Liver (tissue), 8 donors: ENCODE measurements at regions not wholly inside any gene's neighbourhood (a gene's known extent, or its start where the extent isn't known, plus 50 kb on each side); places are given as distances from the start of the nearest gene placed in this dataset.

Source experiments
- DNase-seq: peaks from one replicate; pipeline ENCODE4 v3.0.0-alpha.2; 2017; ENCODE audit warnings: low spot score
- H3K27ac ChIP-seq, 2 donors: one replicate each; pipeline ENCODE4 v1.7.0; 2013; ENCODE audit warnings: inconsistent platforms in 2 of 2, low read length in 2 of 2, control low read depth in 1 of 2, low read depth in 1 of 2, mild to moderate bottlenecking in 1 of 2
- H3K27me3 ChIP-seq, 4 donors: one replicate each; pipeline versions ENCODE4 v1.6.1 to v1.7.0; 2013; ENCODE audit warnings: low read length in 3 of 4, inconsistent platforms in 1 of 4, mild to moderate bottlenecking in 1 of 4, moderate library complexity in 1 of 4; ENCODE audit not compliant: control insufficient read depth in 4 of 4, insufficient read depth in 4 of 4
- H3K36me3 ChIP-seq, 4 donors: one replicate each; pipeline versions ENCODE4 v1.6.1 to v1.7.0; 2013; ENCODE audit warnings: low read length in 3 of 4, mild to moderate bottlenecking in 3 of 4, low read depth in 1 of 4, moderate library complexity in 1 of 4; ENCODE audit not compliant: control insufficient read depth in 4 of 4, insufficient read depth in 3 of 4
- H3K4me1 ChIP-seq, 4 donors: one replicate each; pipeline versions ENCODE4 v1.6.1 to v1.7.0; 2013; ENCODE audit warnings: low read length in 3 of 4, mild to moderate bottlenecking in 3 of 4, moderate library complexity in 1 of 4; ENCODE audit not compliant: control insufficient read depth in 4 of 4, insufficient read depth in 4 of 4
- H3K4me3 ChIP-seq, 3 donors: one replicate each; pipeline versions ENCODE4 v1.6.1 to v1.7.0; 2013; ENCODE audit warnings: low read length in 3 of 3, control low read depth in 1 of 3, low read depth in 1 of 3, mild to moderate bottlenecking in 1 of 3
- H3K9ac ChIP-seq, 2 donors: one replicate each; pipeline ENCODE4 v1.7.0; 2013; ENCODE audit warnings: low read length in 2 of 2, mild to moderate bottlenecking in 2 of 2, moderate library complexity in 2 of 2, control low read depth in 1 of 2, low read depth in 1 of 2
- H3K9me3 ChIP-seq, 4 donors: one replicate each; pipeline versions ENCODE4 v1.6.1 to v1.7.0; 2013; ENCODE audit warnings: low read length in 3 of 4; ENCODE audit not compliant: control insufficient read depth in 4 of 4
- EGR1 ChIP-seq, 2 donors: IDR thresholded peaks; 2 replicates each; pipeline ENCODE4 v1.6.1; 2016 to 2018; ENCODE audit warnings: antibody characterized with exemption in 2 of 2, low read depth in 2 of 2
- FOXA1 ChIP-seq: IDR thresholded peaks from 2 replicates; pipeline ENCODE4 v1.6.1; 2016; ENCODE audit warnings: antibody characterized with exemption
- FOXA2 ChIP-seq: IDR thresholded peaks from 2 replicates; pipeline ENCODE4 v1.6.1; 2016; ENCODE audit warnings: antibody characterized with exemption
- GABPA ChIP-seq, 2 donors: IDR thresholded peaks in 1 of 2; conservative IDR thresholded peaks in 1 of 2; 2 replicates each; pipeline ENCODE4 v1.6.1; 2016; ENCODE audit warnings: antibody characterized with exemption in 2 of 2, mild to moderate bottlenecking in 1 of 2, moderate library complexity in 1 of 2
- HNF4A ChIP-seq, 2 donors: conservative IDR thresholded peaks; 2 replicates each; pipeline ENCODE4 v1.6.1; 2016; ENCODE audit warnings: antibody characterized with exemption in 2 of 2, mild to moderate bottlenecking in 2 of 2
- HNF4G ChIP-seq: IDR thresholded peaks from 2 replicates; pipeline ENCODE4 v1.6.1; 2016; ENCODE audit warnings: antibody characterized with exemption
- JUND ChIP-seq, 2 donors: IDR thresholded peaks; 2 replicates each; pipeline ENCODE4 v1.6.1; 2016; ENCODE audit warnings: antibody characterized with exemption in 2 of 2
- NR2F2 ChIP-seq: IDR thresholded peaks from 2 replicates; pipeline ENCODE4 v1.6.1; 2016; ENCODE audit warnings: antibody characterized with exemption
- RAD21 ChIP-seq, 2 donors: IDR thresholded peaks; 2 replicates each; pipeline ENCODE4 v1.6.1; 2016; ENCODE audit warnings: antibody characterized with exemption in 2 of 2, mild to moderate bottlenecking in 2 of 2
- RXRA ChIP-seq, 2 donors: IDR thresholded peaks; 2 replicates each; pipeline ENCODE4 v1.6.1; 2017 to 2018; ENCODE audit warnings: antibody characterized with exemption in 2 of 2, mild to moderate bottlenecking in 1 of 2
- TAF1 ChIP-seq: conservative IDR thresholded peaks from 2 replicates; pipeline ENCODE4 v1.6.1; 2016; ENCODE audit warnings: antibody characterized with exemption, mild to moderate bottlenecking
- YY1 ChIP-seq: IDR thresholded peaks from 2 replicates; pipeline ENCODE4 v1.6.1; 2016; ENCODE audit warnings: antibody characterized with exemption, mild to moderate bottlenecking
- WGBS: extraction: QIAGEN DNeasy Blood & Tissue Kit; methylation state at CpG from one replicate; pipeline ENCODE4 v1.1.7; 2013; 5-methylcytosine and 5-hydroxymethylcytosine counted together
- TF ChIP-seq, protein P1 (sequence below): IDR thresholded peaks from 2 replicates; pipeline ENCODE4 v1.6.1; 2016; ENCODE audit warnings: antibody characterized with exemption
- TF ChIP-seq, protein P2 (sequence below): IDR thresholded peaks from 2 replicates; pipeline ENCODE4 v1.6.1; 2016; ENCODE audit warnings: antibody characterized with exemption
- TF ChIP-seq, protein P3 (sequence below): IDR thresholded peaks from 2 replicates; pipeline ENCODE4 v1.6.1; 2016; ENCODE audit warnings: antibody characterized with exemption, mild to moderate bottlenecking
- TF ChIP-seq, protein P4 (sequence below): fragments of 150-350 bp; IDR thresholded peaks from 2 replicates; pipeline ENCODE4 v1.5.1; 2017; ENCODE audit warnings: improper control_type of control experiment, low read depth, low read length; ENCODE audit not compliant: missing input control
- donor health status: healthy.
- donor health status: healthy.
- donor health status: healthy.
- donor health status: healthy.
- donor health status: healthy.

DNA sequence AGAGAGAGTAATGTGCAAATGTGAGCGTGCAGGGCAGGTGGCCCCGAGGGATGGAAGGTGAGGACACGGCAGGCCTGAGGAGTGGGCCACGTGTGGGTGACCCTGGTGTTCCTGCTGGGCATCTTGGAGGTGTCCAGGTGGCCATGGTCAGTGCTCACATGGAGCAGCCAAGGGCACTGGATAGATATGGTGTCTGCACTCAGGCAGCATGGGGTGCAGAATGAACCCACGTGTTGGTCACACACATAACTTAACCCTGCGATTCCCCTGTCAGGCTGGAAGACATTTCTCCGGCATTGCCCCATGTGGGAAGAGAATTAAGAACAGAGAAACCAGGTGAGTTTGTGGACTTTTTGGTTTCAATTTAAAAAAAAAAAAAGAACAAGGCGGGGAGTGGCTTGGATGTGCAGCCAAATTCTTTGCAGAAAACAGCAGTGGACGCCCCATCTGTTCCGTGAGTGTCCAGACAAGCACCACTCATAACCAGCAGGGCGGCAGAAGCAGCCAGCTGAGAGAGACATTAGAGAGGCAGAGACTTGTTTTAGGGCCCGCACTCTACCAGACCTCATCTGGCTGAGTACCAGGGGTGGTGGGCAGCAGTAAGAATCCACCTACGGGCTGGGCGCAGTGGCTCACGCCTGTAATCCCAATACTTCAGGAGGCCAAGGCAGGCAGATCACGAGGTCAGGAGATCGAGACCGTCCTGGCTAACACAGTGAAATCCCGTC is 249.8 kb downstream of the ACKR3 start:
- H3K4me3 ChIP-seq = no peak overlapping the region
- 90% methylated on average over 19 of the region's 19 CpGs for WGBS
- DNase-seq = no peak
- H3K9ac ChIP-seq = no peak overlapping the region
- TF ChIP-seq RAD21 (IDR thresholded peaks at IDR 0.05) = peak in 1 of 2 donors; percentile 39
- TF ChIP-seq TAF1 = no peak
- H3K27me3 ChIP-seq = no peaks in the 10 kb centered on the region
- H3K9me3 ChIP-seq = peaks cover 0 to 2% (median 0%) of the 10 kb centered on the region in 4 donors
- H3K36me3 ChIP-seq = no peaks in the 10 kb centered on the region
- H3K27ac ChIP-seq = peak overlapping the region in 1 of 2 donors; percentile 95
- peaks cover 2 to 23% (median 19%) of the 10 kb centered on the region in 4 donors for H3K4me1 ChIP-seq

DNA sequence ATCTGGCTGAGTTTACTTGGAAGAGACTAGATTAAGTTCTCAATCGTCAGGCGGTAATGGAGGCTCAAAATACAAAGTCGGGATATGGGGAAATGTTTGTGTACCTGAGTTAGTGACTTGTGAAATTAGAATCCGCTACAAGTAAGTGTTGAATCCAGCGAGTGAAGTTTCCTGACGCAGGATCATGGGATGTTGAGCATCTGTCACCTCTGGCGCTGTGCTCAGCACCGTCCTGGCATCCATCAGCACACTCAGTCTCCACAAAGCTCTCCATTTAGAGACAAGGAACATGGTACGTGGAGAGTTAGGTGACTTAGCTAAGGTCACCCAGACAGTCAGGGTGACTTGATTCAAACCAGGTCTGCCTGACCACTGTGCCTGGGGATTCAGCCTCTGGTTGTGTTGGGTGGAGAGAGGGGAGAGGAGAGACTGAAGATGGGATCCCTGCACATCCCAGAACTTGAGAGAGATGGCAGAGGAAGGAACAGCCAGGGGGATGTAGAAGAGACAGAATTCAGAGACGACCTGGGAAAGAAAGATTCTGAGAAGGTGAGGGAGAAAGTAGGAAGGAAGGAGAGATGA is 251.2 kb downstream of the ACKR3 start:
- TF ChIP-seq, protein P1, sequence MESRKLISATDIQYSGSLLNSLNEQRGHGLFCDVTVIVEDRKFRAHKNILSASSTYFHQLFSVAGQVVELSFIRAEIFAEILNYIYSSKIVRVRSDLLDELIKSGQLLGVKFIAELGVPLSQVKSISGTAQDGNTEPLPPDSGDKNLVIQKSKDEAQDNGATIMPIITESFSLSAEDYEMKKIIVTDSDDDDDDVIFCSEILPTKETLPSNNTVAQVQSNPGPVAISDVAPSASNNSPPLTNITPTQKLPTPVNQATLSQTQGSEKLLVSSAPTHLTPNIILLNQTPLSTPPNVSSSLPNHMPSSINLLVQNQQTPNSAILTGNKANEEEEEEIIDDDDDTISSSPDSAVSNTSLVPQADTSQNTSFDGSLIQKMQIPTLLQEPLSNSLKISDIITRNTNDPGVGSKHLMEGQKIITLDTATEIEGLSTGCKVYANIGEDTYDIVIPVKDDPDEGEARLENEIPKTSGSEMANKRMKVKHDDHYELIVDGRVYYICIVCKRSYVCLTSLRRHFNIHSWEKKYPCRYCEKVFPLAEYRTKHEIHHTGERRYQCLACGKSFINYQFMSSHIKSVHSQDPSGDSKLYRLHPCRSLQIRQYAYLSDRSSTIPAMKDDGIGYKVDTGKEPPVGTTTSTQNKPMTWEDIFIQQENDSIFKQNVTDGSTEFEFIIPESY = peak; percentile 18
- no peak for TF ChIP-seq JUND (IDR thresholded peaks at IDR 0.05)
- TF ChIP-seq RXRA (IDR thresholded peaks at IDR 0.05) = peak in 1 of 2 donors; percentile 3
- H3K36me3 ChIP-seq = no peaks in the 10 kb centered on the region
- DNase-seq = no peak
- peak overlapping the region; percentile 79 to 95 for H3K27ac ChIP-seq
- H3K4me1 ChIP-seq = peaks cover 7 to 35% (median 32%) of the 10 kb centered on the region in 4 donors
- H3K4me3 ChIP-seq = no peak overlapping the region
- 54% methylated on average over 10 of the region's 10 CpGs for WGBS
- H3K27me3 ChIP-seq = no peaks in the 10 kb centered on the region
- peaks cover 0 to 2% (median 0%) of the 10 kb centered on the region in 4 donors for H3K9me3 ChIP-seq
- no peak overlapping the region for H3K9ac ChIP-seq

DNA sequence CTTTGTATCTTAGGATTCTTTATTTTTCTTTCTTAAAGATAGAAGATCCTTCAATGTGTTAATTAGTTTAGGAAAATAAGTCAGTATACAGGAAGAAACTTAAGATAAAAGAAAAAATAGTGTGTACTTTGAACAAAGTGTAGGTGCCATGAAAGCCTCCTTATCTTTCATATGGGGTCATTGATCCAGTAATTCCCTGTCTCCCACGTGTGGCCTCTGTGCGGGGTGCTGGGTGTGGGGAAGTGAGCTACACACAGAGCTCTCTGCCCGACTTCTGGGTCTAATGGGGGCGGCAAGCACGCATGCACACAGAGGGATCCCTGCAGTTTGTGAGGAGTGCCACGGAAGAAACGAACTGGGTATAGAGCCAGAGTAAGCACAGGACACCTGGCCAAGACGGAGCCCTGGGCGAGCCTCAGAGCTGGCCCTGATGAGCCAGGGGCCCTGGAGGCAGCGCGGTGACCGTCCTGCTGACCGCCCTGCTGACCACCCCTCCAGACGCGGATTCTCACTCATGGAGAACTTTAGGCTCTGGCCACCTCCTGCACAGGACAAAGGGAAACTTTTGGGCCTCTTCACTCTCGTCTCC is 253.5 kb downstream of the ACKR3 start:
- WGBS = 85% methylated on average over 16 of the region's 16 CpGs
- H3K36me3 ChIP-seq = no peaks in the 10 kb centered on the region
- peaks cover 7 to 46% (median 35%) of the 10 kb centered on the region in 4 donors for H3K4me1 ChIP-seq
- TF ChIP-seq FOXA2 (no peak), HNF4G (no peak), FOXA1 (no peak), YY1 (no peak), RXRA (IDR thresholded peaks at IDR 0.05) (peak in 1 of 2 donors; percentile 36), JUND (IDR thresholded peaks at IDR 0.05) (no peak), EGR1 (IDR thresholded peaks at IDR 0.05; ENCODE audit: low read depth in 2 of 2) (no peak), NR2F2 (no peak), GABPA (IDR thresholded peaks at IDR 0.05 in 1 of 2, conservative IDR thresholded peaks at IDR 0.05 in 1 of 2) (no peak), TAF1 (no peak), HNF4A (conservative IDR thresholded peaks at IDR 0.05) (peak in 1 of 2 donors; percentile 29)
- TF ChIP-seq, protein P2, sequence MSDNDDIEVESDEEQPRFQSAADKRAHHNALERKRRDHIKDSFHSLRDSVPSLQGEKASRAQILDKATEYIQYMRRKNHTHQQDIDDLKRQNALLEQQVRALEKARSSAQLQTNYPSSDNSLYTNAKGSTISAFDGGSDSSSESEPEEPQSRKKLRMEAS = no peak
- TF ChIP-seq, protein P3, sequence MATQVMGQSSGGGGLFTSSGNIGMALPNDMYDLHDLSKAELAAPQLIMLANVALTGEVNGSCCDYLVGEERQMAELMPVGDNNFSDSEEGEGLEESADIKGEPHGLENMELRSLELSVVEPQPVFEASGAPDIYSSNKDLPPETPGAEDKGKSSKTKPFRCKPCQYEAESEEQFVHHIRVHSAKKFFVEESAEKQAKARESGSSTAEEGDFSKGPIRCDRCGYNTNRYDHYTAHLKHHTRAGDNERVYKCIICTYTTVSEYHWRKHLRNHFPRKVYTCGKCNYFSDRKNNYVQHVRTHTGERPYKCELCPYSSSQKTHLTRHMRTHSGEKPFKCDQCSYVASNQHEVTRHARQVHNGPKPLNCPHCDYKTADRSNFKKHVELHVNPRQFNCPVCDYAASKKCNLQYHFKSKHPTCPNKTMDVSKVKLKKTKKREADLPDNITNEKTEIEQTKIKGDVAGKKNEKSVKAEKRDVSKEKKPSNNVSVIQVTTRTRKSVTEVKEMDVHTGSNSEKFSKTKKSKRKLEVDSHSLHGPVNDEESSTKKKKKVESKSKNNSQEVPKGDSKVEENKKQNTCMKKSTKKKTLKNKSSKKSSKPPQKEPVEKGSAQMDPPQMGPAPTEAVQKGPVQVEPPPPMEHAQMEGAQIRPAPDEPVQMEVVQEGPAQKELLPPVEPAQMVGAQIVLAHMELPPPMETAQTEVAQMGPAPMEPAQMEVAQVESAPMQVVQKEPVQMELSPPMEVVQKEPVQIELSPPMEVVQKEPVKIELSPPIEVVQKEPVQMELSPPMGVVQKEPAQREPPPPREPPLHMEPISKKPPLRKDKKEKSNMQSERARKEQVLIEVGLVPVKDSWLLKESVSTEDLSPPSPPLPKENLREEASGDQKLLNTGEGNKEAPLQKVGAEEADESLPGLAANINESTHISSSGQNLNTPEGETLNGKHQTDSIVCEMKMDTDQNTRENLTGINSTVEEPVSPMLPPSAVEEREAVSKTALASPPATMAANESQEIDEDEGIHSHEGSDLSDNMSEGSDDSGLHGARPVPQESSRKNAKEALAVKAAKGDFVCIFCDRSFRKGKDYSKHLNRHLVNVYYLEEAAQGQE = no peak
- TF ChIP-seq, protein P4, sequence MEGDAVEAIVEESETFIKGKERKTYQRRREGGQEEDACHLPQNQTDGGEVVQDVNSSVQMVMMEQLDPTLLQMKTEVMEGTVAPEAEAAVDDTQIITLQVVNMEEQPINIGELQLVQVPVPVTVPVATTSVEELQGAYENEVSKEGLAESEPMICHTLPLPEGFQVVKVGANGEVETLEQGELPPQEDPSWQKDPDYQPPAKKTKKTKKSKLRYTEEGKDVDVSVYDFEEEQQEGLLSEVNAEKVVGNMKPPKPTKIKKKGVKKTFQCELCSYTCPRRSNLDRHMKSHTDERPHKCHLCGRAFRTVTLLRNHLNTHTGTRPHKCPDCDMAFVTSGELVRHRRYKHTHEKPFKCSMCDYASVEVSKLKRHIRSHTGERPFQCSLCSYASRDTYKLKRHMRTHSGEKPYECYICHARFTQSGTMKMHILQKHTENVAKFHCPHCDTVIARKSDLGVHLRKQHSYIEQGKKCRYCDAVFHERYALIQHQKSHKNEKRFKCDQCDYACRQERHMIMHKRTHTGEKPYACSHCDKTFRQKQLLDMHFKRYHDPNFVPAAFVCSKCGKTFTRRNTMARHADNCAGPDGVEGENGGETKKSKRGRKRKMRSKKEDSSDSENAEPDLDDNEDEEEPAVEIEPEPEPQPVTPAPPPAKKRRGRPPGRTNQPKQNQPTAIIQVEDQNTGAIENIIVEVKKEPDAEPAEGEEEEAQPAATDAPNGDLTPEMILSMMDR = no peak
- TF ChIP-seq, protein P1 = no peak
- no peaks in the 10 kb centered on the region for H3K27me3 ChIP-seq
- H3K4me3 ChIP-seq = no peak overlapping the region
- no peak overlapping the region for H3K27ac ChIP-seq
- DNase-seq = no peak
- no peak overlapping the region for H3K9ac ChIP-seq
- H3K9me3 ChIP-seq = peaks cover 0 to 2% (median 0%) of the 10 kb centered on the region in 4 donors
